GM19351 (cell line): ENCODE measurements at regions not wholly inside any gene's neighbourhood (a gene's known extent, or its start where the extent isn't known, plus 50 kb on each side); places are given as distances from the start of the nearest gene placed in this dataset.

Experiments
- ATAC-seq: cut with Tn5 transposase; IDR thresholded peaks from one replicate; pipeline ENCODE4 v1.9.1; 2021; ENCODE audit warnings: mild to moderate bottlenecking, moderate library complexity; ENCODE audit not compliant: unreplicated experiment

- ATAC-seq, result no peak
Observed at GRCh38 chr22:27507935-27508526, 293.5 kb downstream of the MN1 start.

GRCh38 chr22:27509132-27509920 is 292.2 kb downstream of the MN1 start:
- ATAC-seq, result no peak

- ATAC-seq, result no peak
Observed at GRCh38 chr22:27510024-27510423, 291.5 kb downstream of the MN1 start.

- ATAC-seq, result no peak
Observed at GRCh38 chr22:27512283-27512761, 289.2 kb downstream of the MN1 start.

GRCh38 chr22:27513021-27513420 is 288.5 kb downstream of the MN1 start:
- no peak for ATAC-seq

GRCh38 chr22:27514601-27515523 is 286.7 kb downstream of the MN1 start:
- no peak for ATAC-seq

GRCh38 chr22:27517361-27518155 is 284.0 kb downstream of the MN1 start:
- ATAC-seq, result no peak

GRCh38 chr22:27518531-27519340 is 282.8 kb downstream of the MN1 start:
- ATAC-seq, result no peak

GRCh38 chr22:27523711-27524110 is 277.8 kb downstream of the MN1 start:
- ATAC-seq, result no peak

- no peak for ATAC-seq
Observed at GRCh38 chr22:27525711-27526110, 275.8 kb downstream of the MN1 start.

- ATAC-seq, result no peak
Observed at GRCh38 chr22:27526901-27527300, 274.7 kb downstream of the MN1 start.

- no peak for ATAC-seq
Observed at GRCh38 chr22:27531782-27532530, 269.6 kb downstream of the MN1 start.

- no peak for ATAC-seq
Observed at GRCh38 chr22:27533105-27533745, 268.3 kb downstream of the MN1 start.

- no peak for ATAC-seq
Observed at GRCh38 chr22:27534720-27535125, 266.8 kb downstream of the MN1 start.

- ATAC-seq, result no peak
Observed at GRCh38 chr22:27535452-27535851, 266.1 kb downstream of the MN1 start.

- ATAC-seq, result no peak
Observed at GRCh38 chr22:27537501-27537900, 264.1 kb downstream of the MN1 start.

- ATAC-seq, result no peak
Observed at GRCh38 chr22:27538666-27539065, 262.9 kb downstream of the MN1 start.

- no peak for ATAC-seq
Observed at GRCh38 chr22:27540247-27540646, 261.3 kb downstream of the MN1 start.
